Psoas muscle (tissue), 7 donors: ENCODE measurements at regions not wholly inside any gene's neighbourhood (a gene's known extent, or its start where the extent isn't known, plus 50 kb on each side); places are given as distances from the start of the nearest gene placed in this dataset.

Source experiments
- ATAC-seq, 4 donors: fragments of 200-7000 bp; cut with Tn5 transposase; one replicate each; pipeline ENCODE4 v1.9.1; 2020; ENCODE audit warnings: moderate library complexity in 3 of 4, mild to moderate bottlenecking in 2 of 4
- DNase-seq, 2 donors: peaks; one replicate each; pipeline ENCODE4 v3.0.0-alpha.2; 2020
- H3K27ac ChIP-seq: fragments of 200-600 bp; one replicate; pipeline ENCODE4 v1.8.0; 2022
- H3K27me3 ChIP-seq, 3 donors: fragments of 200-600 bp in 1 of 3; one replicate each; pipeline versions ENCODE4 v1.6.1 to v1.8.0; 2013 to 2022; ENCODE audit warnings: low read length in 2 of 3, mild to moderate bottlenecking in 2 of 3, moderate library complexity in 1 of 3; ENCODE audit not compliant: insufficient read depth in 3 of 3
- H3K36me3 ChIP-seq, 2 donors: fragments of 200-600 bp in 1 of 2; one replicate each; pipeline versions ENCODE4 v1.6.1 to v1.8.0; 2013 to 2022; ENCODE audit warnings: low read depth in 1 of 2, mild to moderate bottlenecking in 1 of 2, moderate library complexity in 1 of 2; ENCODE audit not compliant: insufficient read depth in 1 of 2
- H3K4me1 ChIP-seq: fragments of 200-600 bp; one replicate; pipeline ENCODE4 v1.8.0; 2022
- H3K4me3 ChIP-seq: fragments of 200-600 bp; one replicate; pipeline ENCODE4 v1.8.0; 2022; ENCODE audit warnings: mild to moderate bottlenecking
- H3K9me3 ChIP-seq: fragments of 200-600 bp; one replicate; pipeline ENCODE4 v1.8.0; 2022
- WGBS, 3 donors: extraction: QIAGEN DNeasy Blood & Tissue Kit; methylation state at CpG; one replicate each; pipeline versions ENCODE4 v1.1.6 to v1.1.7; 2013; 5-methylcytosine and 5-hydroxymethylcytosine counted together
- intact Hi-C, 2 donors: fragments of 100-400 bp; cut with DNase I; formaldehyde crosslinking; loops; one replicate each; pipeline versions ENCODE4 v1.11.0 to v1.14.2; 2022
- TF ChIP-seq, protein P1 (sequence below): fragments of 200-600 bp; IDR thresholded peaks from one replicate; pipeline ENCODE4 v1.8.0; 2022; ENCODE audit warnings: antibody characterized with exemption
- donor health status: healthy with polysubstance abuse.
- donor health status: DM: no; HTN: no; CAD: no; lungs with moderate emphysema.
- donor health status: Bipolar disorder and iron deficiency.
- donor health status: healthy.
- donor health status: DM: yes; HTN: yes; CAD: no.
- donor health status: DM: no; HTN: no; CAD: no.
- donor health status: DM: yes; HTN: yes; CAD: no.

DNA sequence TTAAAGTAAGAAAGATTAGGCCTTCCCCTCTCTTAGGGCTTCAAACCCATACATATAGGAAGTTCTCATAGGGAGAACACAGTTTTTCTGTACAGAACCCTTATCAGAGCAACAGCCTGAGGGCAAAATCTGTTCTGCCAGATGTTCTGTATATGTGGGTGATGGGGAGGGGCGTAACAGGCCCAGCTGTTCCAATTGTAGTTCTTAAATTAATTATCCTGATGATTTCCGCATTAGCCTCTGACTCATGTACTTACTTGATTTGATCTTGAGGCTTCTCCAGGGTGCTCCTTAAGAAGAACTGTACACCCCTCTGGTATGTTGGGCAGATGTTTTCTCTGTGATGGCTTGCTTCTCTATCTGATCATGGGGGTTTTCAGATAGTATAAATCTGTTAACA lies 123.1 kb upstream of the C11orf87 start:
- peaks cover 14% of the 10 kb centered on the region for H3K4me1 ChIP-seq
- no peak overlapping the region for H3K27ac ChIP-seq
- no peaks in the 10 kb centered on the region for H3K36me3 ChIP-seq
- intact Hi-C loops, result no loop called here
- no peaks in the 10 kb centered on the region for H3K27me3 ChIP-seq
- H3K4me3 ChIP-seq, result no peak overlapping the region
- TF ChIP-seq, protein P1, sequence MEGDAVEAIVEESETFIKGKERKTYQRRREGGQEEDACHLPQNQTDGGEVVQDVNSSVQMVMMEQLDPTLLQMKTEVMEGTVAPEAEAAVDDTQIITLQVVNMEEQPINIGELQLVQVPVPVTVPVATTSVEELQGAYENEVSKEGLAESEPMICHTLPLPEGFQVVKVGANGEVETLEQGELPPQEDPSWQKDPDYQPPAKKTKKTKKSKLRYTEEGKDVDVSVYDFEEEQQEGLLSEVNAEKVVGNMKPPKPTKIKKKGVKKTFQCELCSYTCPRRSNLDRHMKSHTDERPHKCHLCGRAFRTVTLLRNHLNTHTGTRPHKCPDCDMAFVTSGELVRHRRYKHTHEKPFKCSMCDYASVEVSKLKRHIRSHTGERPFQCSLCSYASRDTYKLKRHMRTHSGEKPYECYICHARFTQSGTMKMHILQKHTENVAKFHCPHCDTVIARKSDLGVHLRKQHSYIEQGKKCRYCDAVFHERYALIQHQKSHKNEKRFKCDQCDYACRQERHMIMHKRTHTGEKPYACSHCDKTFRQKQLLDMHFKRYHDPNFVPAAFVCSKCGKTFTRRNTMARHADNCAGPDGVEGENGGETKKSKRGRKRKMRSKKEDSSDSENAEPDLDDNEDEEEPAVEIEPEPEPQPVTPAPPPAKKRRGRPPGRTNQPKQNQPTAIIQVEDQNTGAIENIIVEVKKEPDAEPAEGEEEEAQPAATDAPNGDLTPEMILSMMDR, result no peak
- ATAC-seq, result no peak
- no peak for DNase-seq
- 92 to 95% (median 93%) methylated on average over 2 of the region's 2 CpGs for WGBS, 3 donors
- no peaks in the 10 kb centered on the region for H3K9me3 ChIP-seq

DNA sequence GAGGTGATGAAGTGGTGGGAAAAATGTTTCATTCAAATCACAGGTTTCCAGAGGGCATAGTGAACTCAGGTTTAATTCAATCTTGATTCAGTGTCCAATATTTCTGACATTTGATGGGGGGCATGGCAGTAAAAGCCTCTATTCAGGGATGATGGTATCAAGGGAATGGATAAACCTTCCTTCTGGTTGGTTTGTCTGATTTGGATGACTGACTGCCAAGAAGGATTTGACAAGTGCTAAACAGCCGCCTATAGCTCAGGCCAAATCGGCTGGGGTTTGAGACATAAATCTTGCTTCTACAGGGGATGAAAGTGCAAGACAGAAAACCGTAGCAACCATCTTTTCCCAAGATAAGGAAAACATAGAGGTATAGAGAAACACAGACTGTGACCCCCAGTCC lies 121.8 kb upstream of the C11orf87 start:
- Histone ChIP-seq H3K4me1 (peaks cover 14% of the 10 kb centered on the region), H3K4me3 (no peak overlapping the region), H3K9me3 (no peaks in the 10 kb centered on the region), H3K36me3 (no peaks in the 10 kb centered on the region), H3K27ac (no peak overlapping the region), H3K27me3 (no peaks in the 10 kb centered on the region)
- TF ChIP-seq, protein P1, result no peak
- DNase-seq (no peak), ATAC-seq (no peak)
- intact Hi-C loops, result no loop called here
- 21 to 38% (median 28%) methylated on average over 3 of the region's 3 CpGs for WGBS, 3 donors

DNA sequence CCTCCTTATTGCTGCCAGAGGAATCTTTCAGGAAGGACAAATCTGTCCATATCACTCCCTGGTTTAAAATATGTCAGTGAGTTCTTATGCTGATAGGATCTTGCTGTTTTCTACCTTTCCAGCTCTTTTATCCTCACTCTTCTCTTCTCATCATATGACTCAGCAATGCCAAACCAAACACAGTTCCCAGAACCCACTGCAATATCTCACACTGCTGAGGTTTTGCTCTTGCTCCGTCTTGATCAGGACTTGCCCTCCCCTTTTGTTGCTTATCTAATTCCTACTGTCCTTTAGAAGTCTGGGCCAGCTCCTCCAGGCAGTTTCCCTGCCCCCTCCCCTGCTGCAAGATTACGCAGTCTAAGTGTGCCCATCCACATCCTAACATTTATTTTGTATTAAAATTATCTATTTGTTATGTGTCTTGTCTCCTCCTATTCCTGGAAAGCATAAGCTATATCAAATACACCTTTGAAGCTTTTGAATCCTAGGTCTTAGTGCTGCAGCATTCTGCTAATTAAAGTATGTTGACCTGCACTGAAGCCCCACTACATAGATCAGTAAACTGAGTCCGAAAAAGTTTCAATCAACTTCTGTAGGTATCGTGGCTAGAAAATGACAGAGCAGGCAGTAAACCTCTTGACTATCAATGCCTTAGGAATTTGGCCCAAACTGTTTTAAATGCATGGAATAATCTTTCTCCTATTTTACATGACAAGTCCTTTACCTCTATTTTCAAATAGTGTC lies 119.2 kb upstream of the C11orf87 start:
- no peak for DNase-seq
- ATAC-seq, result no peak
- H3K36me3 ChIP-seq, result no peaks in the 10 kb centered on the region
- intact Hi-C loops, result no loop called here
- no peaks in the 10 kb centered on the region for H3K27me3 ChIP-seq
- H3K4me3 ChIP-seq, result no peak overlapping the region
- 85 to 92% (median 91%) methylated on average over 4 of the region's 4 CpGs for WGBS, 3 donors
- no peak overlapping the region for H3K27ac ChIP-seq
- no peaks in the 10 kb centered on the region for H3K9me3 ChIP-seq
- TF ChIP-seq, protein P1, result no peak
- H3K4me1 ChIP-seq, result peaks cover 14% of the 10 kb centered on the region

DNA sequence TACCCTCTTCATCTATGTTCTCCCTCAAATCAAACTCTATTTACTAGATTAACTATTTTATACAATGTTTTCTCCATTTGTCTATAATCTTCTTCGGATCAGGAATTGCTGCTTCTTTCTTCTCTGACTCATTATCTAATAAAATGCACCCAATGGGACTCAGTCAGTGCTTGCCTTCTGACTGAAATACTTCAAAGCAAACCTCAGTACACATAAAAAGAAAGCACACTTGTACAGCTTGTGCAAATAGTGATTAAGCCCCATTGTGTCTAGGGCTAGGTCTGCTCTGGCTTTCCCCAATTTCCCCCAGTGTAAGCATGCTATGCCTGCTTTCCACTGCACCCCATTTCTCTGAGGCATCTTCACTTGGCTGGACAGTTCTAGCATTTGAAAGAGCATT lies 118.6 kb upstream of the C11orf87 start:
- WGBS, 3 donors, result 74 to 88% (median 85%) methylated on average over 1 of the region's 1 CpG
- TF ChIP-seq, protein P1, result no peak
- intact Hi-C loops, result no loop called here
- Histone ChIP-seq H3K27ac (no peak overlapping the region), H3K9me3 (no peaks in the 10 kb centered on the region), H3K4me3 (no peak overlapping the region), H3K4me1 (peaks cover 14% of the 10 kb centered on the region), H3K27me3 (no peaks in the 10 kb centered on the region), H3K36me3 (no peaks in the 10 kb centered on the region)
- ATAC-seq, result no peak
- no peak for DNase-seq

DNA sequence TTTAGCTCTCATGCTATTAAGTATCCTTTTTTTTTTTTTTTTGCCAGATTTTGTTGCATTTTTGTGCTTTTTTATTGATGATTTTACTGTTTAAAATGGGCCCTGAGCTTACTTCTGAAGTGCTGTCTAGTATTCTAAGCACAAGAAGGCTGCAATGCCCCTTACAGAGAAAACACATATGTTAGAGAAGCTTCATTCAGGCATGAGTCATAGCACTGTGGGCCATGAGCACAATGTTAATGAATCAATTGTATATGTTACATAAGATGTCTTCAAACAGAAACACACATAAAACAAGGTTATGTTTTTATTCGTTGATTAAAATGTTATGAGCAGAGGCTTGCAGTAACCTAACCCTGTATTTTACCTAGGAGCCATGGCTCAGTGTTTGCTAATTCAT lies 117.8 kb upstream of the C11orf87 start:
- Histone ChIP-seq H3K36me3 (no peaks in the 10 kb centered on the region), H3K27ac (no peak overlapping the region), H3K27me3 (no peaks in the 10 kb centered on the region), H3K9me3 (no peaks in the 10 kb centered on the region), H3K4me3 (no peak overlapping the region), H3K4me1 (peaks cover 14% of the 10 kb centered on the region)
- ATAC-seq (no peak), DNase-seq (no peak)
- TF ChIP-seq, protein P1, result no peak
- intact Hi-C loops, result no loop called here
- WGBS, 3 donors, result 68 to 88% (median 80%) methylated on average over 1 of the region's 1 CpG
